Spleen (tissue), 7 donors: ENCODE measurements at regions not wholly inside any gene's neighbourhood (a gene's known extent, or its start where the extent isn't known, plus 50 kb on each side); places are given as distances from the start of the nearest gene placed in this dataset.

Experiments
- CTCF ChIP-seq, 11 experiments: fragments of 200-600 bp in 7 of 11; fragments of 450-650 bp in 4 of 11; sonication (generic) in 4 of 11; IDR thresholded peaks in 8 of 11; conservative IDR thresholded peaks in 3 of 11; 1 replicate in 7 of 11; 2 replicates in 4 of 11; pipeline versions ENCODE4 v1.4.0 to v1.8.0; 2016 to 2021; ENCODE audit warnings: antibody characterized with exemption in 11 of 11, inconsistent platforms in 4 of 11, mild to moderate bottlenecking in 1 of 11
- POLR2A ChIP-seq, 3 donors: fragments of 450-650 bp; IDR thresholded peaks; one replicate each; pipeline ENCODE4 v1.5.1; 2017; ENCODE audit warnings: antibody characterized with exemption in 3 of 3, mild to moderate bottlenecking in 1 of 3
- donor health status: DM: no; HTN: no; CAD: no; lungs with moderate emphysema.
- donor health status: DM: no; HTN: no; CAD: no.
- donor health status: DM: no; HTN: no; CAD: no.

- TF ChIP-seq CTCF (IDR thresholded peaks at IDR 0.05 in 8 of 11, conservative IDR thresholded peaks at IDR 0.05 in 3 of 11) (no peak), POLR2A (IDR thresholded peaks at IDR 0.05) (no peak)
These were observed 212.0 kb downstream of the RAD51AP2 start for GRCh38 chr2:17306219-17306618.
